HL-60 (cell line): ENCODE measurements at regions not wholly inside any gene's neighbourhood (a gene's known extent, or its start where the extent isn't known, plus 50 kb on each side); places are given as distances from the start of the nearest gene placed in this dataset.

ENCODE experiments used
- CTCF ChIP-seq: IDR thresholded peaks from one replicate; pipeline ENCODE4 v1.5.1; 2011; ENCODE audit warnings: low read length, control low read depth, inconsistent platforms; ENCODE audit not compliant: insufficient read depth
- POLR2AphosphoS5 ChIP-seq: IDR thresholded peaks from 2 replicates; pipeline ENCODE4 v1.6.1; 2012; ENCODE audit warnings: low read depth

GRCh38 chr5:74384851-74385250 is 255.7 kb downstream of the ENC1 start:
- TF ChIP-seq CTCF (no peak), POLR2AphosphoS5 (no peak)
